ENCODE measurements at regions not wholly inside any gene's neighbourhood (a gene's known extent, or its start where the extent isn't known, plus 50 kb on each side); places are given as distances from the start of the nearest gene placed in this dataset.
"Not testable (repeated sequence)": the region's sequence is repeated elsewhere in the genome, so short reads cannot be mapped to it uniquely, and the experiment has no call there.

GRCh38 chr2:11877764-11878163 is 131.3 kb downstream of the LPIN1 start:
- Histone ChIP-seq H3K36me3 (ENCODE audit: control insufficient read depth in 5 of 5, insufficient read depth in 5 of 5, low read length in 5 of 5) (no peaks in the 10 kb centered on the region), H3K9me3 (ENCODE audit: control insufficient read depth in 5 of 5, low read length in 5 of 5) (no peaks in the 10 kb centered on the region), H3K9ac (ENCODE audit: low read length in 5 of 5) (no peak overlapping the region), H3K4me3 (ENCODE audit: low read depth in 1 of 5, low read length in 5 of 5) (no peak overlapping the region), H3K4me1 (ENCODE audit: control insufficient read depth in 5 of 5, insufficient read depth in 5 of 5, low read length in 5 of 5) (peaks cover 0 to 7% (median 3%) of the 10 kb centered on the region in 5 donors), H3K27ac (ENCODE audit: low read depth, low read length) (no peak overlapping the region), H3K27me3 (ENCODE audit: control insufficient read depth in 5 of 5, insufficient read depth in 4 of 5, low read length in 5 of 5) (no peaks in the 10 kb centered on the region)

GRCh38 chr2:11885253-11885652 is 138.8 kb downstream of the LPIN1 start:
- H3K36me3 ChIP-seq (ENCODE audit: control insufficient read depth in 5 of 5, insufficient read depth in 5 of 5, low read length in 5 of 5); H3K4me3 ChIP-seq (ENCODE audit: low read depth in 1 of 5, low read length in 5 of 5); H3K9ac ChIP-seq (ENCODE audit: low read length in 5 of 5); H3K27me3 ChIP-seq (ENCODE audit: control insufficient read depth in 5 of 5, insufficient read depth in 4 of 5, low read length in 5 of 5); H3K4me1 ChIP-seq (ENCODE audit: control insufficient read depth in 5 of 5, insufficient read depth in 5 of 5, low read length in 5 of 5); H3K27ac ChIP-seq (ENCODE audit: low read depth, low read length): not testable (repeated sequence)
- H3K9me3 ChIP-seq (ENCODE audit: control insufficient read depth in 5 of 5, low read length in 5 of 5), result peaks cover 0 to 17% (median 8%) of the 10 kb centered on the region in 5 donors

GRCh38 chr2:11886899-11887298 is 140.5 kb downstream of the LPIN1 start:
- not testable (repeated sequence) for H3K4me3 ChIP-seq (ENCODE audit: low read depth in 1 of 5, low read length in 5 of 5); H3K27ac ChIP-seq (ENCODE audit: low read depth, low read length); H3K27me3 ChIP-seq (ENCODE audit: control insufficient read depth in 5 of 5, insufficient read depth in 4 of 5, low read length in 5 of 5); H3K4me1 ChIP-seq (ENCODE audit: control insufficient read depth in 5 of 5, insufficient read depth in 5 of 5, low read length in 5 of 5); H3K9ac ChIP-seq (ENCODE audit: low read length in 5 of 5); H3K36me3 ChIP-seq (ENCODE audit: control insufficient read depth in 5 of 5, insufficient read depth in 5 of 5, low read length in 5 of 5)
- H3K9me3 ChIP-seq (ENCODE audit: control insufficient read depth in 5 of 5, low read length in 5 of 5), result peaks cover 0 to 17% (median 12%) of the 10 kb centered on the region in 5 donors

- Histone ChIP-seq H3K4me3 (ENCODE audit: low read depth in 1 of 5, low read length in 5 of 5) (no peak overlapping the region), H3K4me1 (ENCODE audit: control insufficient read depth in 5 of 5, insufficient read depth in 5 of 5, low read length in 5 of 5) (no peaks in the 10 kb centered on the region)
Measured at GRCh38 chr2:11889101-11889850, 142.8 kb downstream of the LPIN1 start.

DNA sequence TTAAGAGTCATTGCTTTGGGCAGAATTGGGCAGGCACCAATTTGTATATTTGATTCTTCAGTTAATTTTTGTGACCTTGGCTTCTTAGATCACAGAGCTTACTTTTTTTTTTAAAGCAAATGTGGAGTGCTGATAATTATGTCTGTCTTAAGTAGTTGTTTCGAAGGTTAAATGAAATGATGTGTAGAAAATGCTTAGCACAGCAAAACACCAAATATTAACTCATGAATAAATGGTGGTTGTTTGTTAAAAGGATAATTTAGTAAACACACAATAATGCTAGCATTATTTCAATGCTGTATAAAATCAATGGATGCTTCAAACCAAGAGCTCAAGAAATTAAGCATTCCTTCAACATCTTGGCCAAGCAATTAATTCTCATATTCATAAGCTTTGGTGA is 143.4 kb downstream of the LPIN1 start:
- Histone ChIP-seq H3K4me1 (ENCODE audit: control insufficient read depth in 5 of 5, insufficient read depth in 5 of 5, low read length in 5 of 5) (no peaks in the 10 kb centered on the region), H3K9ac (ENCODE audit: low read length in 5 of 5) (no peak overlapping the region), H3K36me3 (ENCODE audit: control insufficient read depth in 5 of 5, insufficient read depth in 5 of 5, low read length in 5 of 5) (no peaks in the 10 kb centered on the region), H3K27ac (ENCODE audit: low read depth, low read length) (no peak overlapping the region), H3K4me3 (ENCODE audit: low read depth in 1 of 5, low read length in 5 of 5) (no peak overlapping the region), H3K9me3 (ENCODE audit: control insufficient read depth in 5 of 5, low read length in 5 of 5) (peaks cover 0 to 17% (median 13%) of the 10 kb centered on the region in 5 donors), H3K27me3 (ENCODE audit: control insufficient read depth in 5 of 5, insufficient read depth in 4 of 5, low read length in 5 of 5) (no peaks in the 10 kb centered on the region)

More at GRCh38 chr2:11889101-11889850, 142.8 kb downstream of the LPIN1 start:
- Histone ChIP-seq H3K9ac (ENCODE audit: low read length in 5 of 5) (no peak overlapping the region), H3K27ac (ENCODE audit: low read depth, low read length) (no peak overlapping the region), H3K9me3 (ENCODE audit: control insufficient read depth in 5 of 5, low read length in 5 of 5) (peaks cover 0 to 17% (median 12%) of the 10 kb centered on the region in 5 donors), H3K36me3 (ENCODE audit: control insufficient read depth in 5 of 5, insufficient read depth in 5 of 5, low read length in 5 of 5) (no peaks in the 10 kb centered on the region), H3K27me3 (ENCODE audit: control insufficient read depth in 5 of 5, insufficient read depth in 4 of 5, low read length in 5 of 5) (no peaks in the 10 kb centered on the region)

- Histone ChIP-seq H3K36me3 (ENCODE audit: control insufficient read depth in 5 of 5, insufficient read depth in 5 of 5, low read length in 5 of 5) (no peaks in the 10 kb centered on the region), H3K9ac (ENCODE audit: low read length in 5 of 5) (no peak overlapping the region), H3K4me3 (ENCODE audit: low read depth in 1 of 5, low read length in 5 of 5) (no peak overlapping the region), H3K9me3 (ENCODE audit: control insufficient read depth in 5 of 5, low read length in 5 of 5) (peaks cover 0 to 17% (median 14%) of the 10 kb centered on the region in 5 donors), H3K27ac (ENCODE audit: low read depth, low read length) (no peak overlapping the region), H3K27me3 (ENCODE audit: control insufficient read depth in 5 of 5, insufficient read depth in 4 of 5, low read length in 5 of 5) (no peaks in the 10 kb centered on the region), H3K4me1 (ENCODE audit: control insufficient read depth in 5 of 5, insufficient read depth in 5 of 5, low read length in 5 of 5) (no peaks in the 10 kb centered on the region)
Measured at GRCh38 chr2:11891028-11891427, 144.6 kb downstream of the LPIN1 start.

GRCh38 chr2:11891671-11892440 is 145.4 kb downstream of the LPIN1 start:
- H3K27me3 ChIP-seq (ENCODE audit: control insufficient read depth in 5 of 5, insufficient read depth in 4 of 5, low read length in 5 of 5), result no peaks in the 10 kb centered on the region
- no peaks in the 10 kb centered on the region for H3K4me1 ChIP-seq (ENCODE audit: control insufficient read depth in 5 of 5, insufficient read depth in 5 of 5, low read length in 5 of 5)
- no peaks in the 10 kb centered on the region for H3K36me3 ChIP-seq (ENCODE audit: control insufficient read depth in 5 of 5, insufficient read depth in 5 of 5, low read length in 5 of 5)
- no peak overlapping the region for H3K27ac ChIP-seq (ENCODE audit: low read depth, low read length)
- peaks cover 0 to 17% (median 14%) of the 10 kb centered on the region in 5 donors for H3K9me3 ChIP-seq (ENCODE audit: control insufficient read depth in 5 of 5, low read length in 5 of 5)
- no peak overlapping the region for H3K4me3 ChIP-seq (ENCODE audit: low read depth in 1 of 5, low read length in 5 of 5)
- no peak overlapping the region for H3K9ac ChIP-seq (ENCODE audit: low read length in 5 of 5)

GRCh38 chr2:11896386-11896785 is 150.0 kb downstream of the LPIN1 start:
- Histone ChIP-seq H3K4me3 (ENCODE audit: low read depth in 1 of 5, low read length in 5 of 5) (no peak overlapping the region), H3K27ac (ENCODE audit: low read depth, low read length) (no peak overlapping the region)

GRCh38 chr2:11898576-11898975 is 152.1 kb downstream of the LPIN1 start:
- no peak overlapping the region for H3K4me3 ChIP-seq (ENCODE audit: low read depth in 1 of 5, low read length in 5 of 5)
- H3K27ac ChIP-seq (ENCODE audit: low read depth, low read length), result no peak overlapping the region

More at GRCh38 chr2:11896386-11896785, 150.0 kb downstream of the LPIN1 start:
- no peaks in the 10 kb centered on the region for H3K27me3 ChIP-seq (ENCODE audit: control insufficient read depth in 5 of 5, insufficient read depth in 4 of 5, low read length in 5 of 5)
- H3K4me1 ChIP-seq (ENCODE audit: control insufficient read depth in 5 of 5, insufficient read depth in 5 of 5, low read length in 5 of 5), result no peaks in the 10 kb centered on the region
- H3K9ac ChIP-seq (ENCODE audit: low read length in 5 of 5), result no peak overlapping the region
- no peaks in the 10 kb centered on the region for H3K36me3 ChIP-seq (ENCODE audit: control insufficient read depth in 5 of 5, insufficient read depth in 5 of 5, low read length in 5 of 5)
- H3K9me3 ChIP-seq (ENCODE audit: control insufficient read depth in 5 of 5, low read length in 5 of 5), result peaks cover 0 to 4% (median 0%) of the 10 kb centered on the region in 5 donors

GRCh38 chr2:11899264-11899818 is 152.9 kb downstream of the LPIN1 start:
- no peak overlapping the region for H3K27ac ChIP-seq (ENCODE audit: low read depth, low read length)
- no peak overlapping the region for H3K9ac ChIP-seq (ENCODE audit: low read length in 5 of 5)
- no peak overlapping the region for H3K4me3 ChIP-seq (ENCODE audit: low read depth in 1 of 5, low read length in 5 of 5)
- no peaks in the 10 kb centered on the region for H3K4me1 ChIP-seq (ENCODE audit: control insufficient read depth in 5 of 5, insufficient read depth in 5 of 5, low read length in 5 of 5)
- H3K9me3 ChIP-seq (ENCODE audit: control insufficient read depth in 5 of 5, low read length in 5 of 5), result peaks cover 0 to 4% (median 0%) of the 10 kb centered on the region in 5 donors
- peaks cover 0 to 5% (median 0%) of the 10 kb centered on the region in 5 donors for H3K27me3 ChIP-seq (ENCODE audit: control insufficient read depth in 5 of 5, insufficient read depth in 4 of 5, low read length in 5 of 5)
- no peaks in the 10 kb centered on the region for H3K36me3 ChIP-seq (ENCODE audit: control insufficient read depth in 5 of 5, insufficient read depth in 5 of 5, low read length in 5 of 5)

More at GRCh38 chr2:11898576-11898975, 152.1 kb downstream of the LPIN1 start:
- Histone ChIP-seq H3K36me3 (ENCODE audit: control insufficient read depth in 5 of 5, insufficient read depth in 5 of 5, low read length in 5 of 5) (no peaks in the 10 kb centered on the region), H3K4me1 (ENCODE audit: control insufficient read depth in 5 of 5, insufficient read depth in 5 of 5, low read length in 5 of 5) (no peaks in the 10 kb centered on the region), H3K27me3 (ENCODE audit: control insufficient read depth in 5 of 5, insufficient read depth in 4 of 5, low read length in 5 of 5) (peaks cover 0 to 5% (median 0%) of the 10 kb centered on the region in 5 donors), H3K9me3 (ENCODE audit: control insufficient read depth in 5 of 5, low read length in 5 of 5) (peaks cover 0 to 4% (median 0%) of the 10 kb centered on the region in 5 donors), H3K9ac (ENCODE audit: low read length in 5 of 5) (no peak overlapping the region)

All from subcutaneous abdominal adipose tissue (tissue), 5 donors.